Retinal pigment epithelial cell (primary cell): ENCODE measurements at regions not wholly inside any gene's neighbourhood (a gene's known extent, or its start where the extent isn't known, plus 50 kb on each side); places are given as distances from the start of the nearest gene placed in this dataset.

ENCODE experiments used
- DNase-seq: peaks from one replicate; pipeline ENCODE4 v3.0.0-alpha.2; 2010; ENCODE audit warnings: low read depth
- H3K4me3 ChIP-seq: 2 replicates; pipeline ENCODE4 v1.5.1; 2011; ENCODE audit warnings: mild to moderate bottlenecking, low read length, control low read depth, moderate library complexity
- CTCF ChIP-seq: conservative IDR thresholded peaks from 2 replicates; pipeline ENCODE4 v1.5.1; 2011; ENCODE audit warnings: low read depth, low read length, control low read depth, inconsistent platforms

DNA sequence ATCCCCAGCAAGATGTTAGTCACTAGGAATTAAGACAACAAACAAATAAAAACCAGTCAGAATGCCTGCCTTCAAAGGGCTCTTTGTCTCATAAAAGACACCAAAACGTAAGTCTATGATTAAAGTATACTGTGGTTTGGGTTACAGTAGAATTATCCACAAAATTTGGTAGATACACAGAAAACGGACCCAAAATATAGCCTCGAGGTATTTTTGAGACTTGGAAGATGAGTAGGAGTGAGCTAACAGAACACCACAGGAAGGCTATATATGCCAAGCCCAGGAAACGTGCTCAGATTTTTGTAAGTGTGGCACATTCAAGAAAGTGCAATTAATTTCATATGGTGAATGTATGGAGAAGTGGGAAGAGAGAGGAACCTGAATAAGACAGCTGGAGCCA, 831.4 kb downstream of the CDH11 start:
- H3K4me3 ChIP-seq = no peak overlapping the region
- TF ChIP-seq CTCF = no peak
- DNase-seq = no peak

GRCh38 chr16:64287655-64288528, 834.0 kb downstream of the CDH11 start:
- TF ChIP-seq CTCF = no peak
- DNase-seq = no peak
- H3K4me3 ChIP-seq = no peak overlapping the region

GRCh38 chr16:64282181-64282580, 839.7 kb downstream of the CDH11 start:
- H3K4me3 ChIP-seq = no peak overlapping the region
- no peak for DNase-seq
- no peak for TF ChIP-seq CTCF

GRCh38 chr16:64280317-64280716, 841.5 kb downstream of the CDH11 start:
- DNase-seq = no peak
- no peak overlapping the region for H3K4me3 ChIP-seq
- TF ChIP-seq CTCF = no peak

GRCh38 chr16:64278196-64278595, 843.7 kb downstream of the CDH11 start:
- no peak for TF ChIP-seq CTCF
- no peak for DNase-seq

GRCh38 chr16:64276646-64277045, 845.2 kb downstream of the CDH11 start:
- DNase-seq = no peak
- no peak for TF ChIP-seq CTCF
- no peak overlapping the region for H3K4me3 ChIP-seq

More at GRCh38 chr16:64278196-64278595, 843.7 kb downstream of the CDH11 start:
- no peak overlapping the region for H3K4me3 ChIP-seq

GRCh38 chr16:64272028-64272427, 849.8 kb downstream of the CDH11 start:
- TF ChIP-seq CTCF = no peak
- DNase-seq = no peak
- H3K4me3 ChIP-seq = no peak overlapping the region
